ENCODE measurements at regions not wholly inside any gene's neighbourhood (a gene's known extent, or its start where the extent isn't known, plus 50 kb on each side); places are given as distances from the start of the nearest gene placed in this dataset.

- no peak for TF ChIP-seq CTCF (IDR thresholded peaks at IDR 0.05 in 2 of 3, conservative IDR thresholded peaks at IDR 0.05 in 1 of 3; ENCODE audit: borderline replicate concordance in 1 of 3, insufficient read depth in 1 of 3, low read depth in 2 of 3, low read length in 2 of 3)
- TF ChIP-seq POLR2A (IDR thresholded peaks at IDR 0.05; ENCODE audit: borderline replicate concordance, extremely low read depth, insufficient read depth, insufficient read length): no peak
- TF ChIP-seq POLR2AphosphoS5 (IDR thresholded peaks at IDR 0.05; ENCODE audit: low read depth, low read length): no peak
- no peak for TF ChIP-seq ZNF274 (IDR thresholded peaks at IDR 0.05; ENCODE audit: low read depth, low read length)
- no peak for TF ChIP-seq SIN3A (IDR thresholded peaks at IDR 0.05; ENCODE audit: low read depth)
- no peak for TF ChIP-seq EGR1 (IDR thresholded peaks at IDR 0.05; ENCODE audit: low read depth)
- no peak for TF ChIP-seq EZH2phosphoT487 (IDR thresholded peaks at IDR 0.05; ENCODE audit: borderline replicate concordance)
- TF ChIP-seq EZH2 (IDR thresholded peaks at IDR 0.05): no peak
- TF ChIP-seq RAD21 (IDR thresholded peaks at IDR 0.05; ENCODE audit: low read depth): no peak
- no peak for TF ChIP-seq TCF7L2 (IDR thresholded peaks at IDR 0.05; ENCODE audit: borderline replicate concordance, extremely low read depth, insufficient read depth, insufficient read length)
- no peak for TF ChIP-seq REST (IDR thresholded peaks at IDR 0.05; ENCODE audit: low read depth)
- no peak for TF ChIP-seq CEBPB (IDR thresholded peaks at IDR 0.05; ENCODE audit: low read depth)
These were observed 328.8 kb upstream of the BRINP1 start for GRCh38 chr9:119697996-119698395.

All from HCT116 (cell line).